ENCODE measurements at regions not wholly inside any gene's neighbourhood (a gene's known extent, or its start where the extent isn't known, plus 50 kb on each side); places are given as distances from the start of the nearest gene placed in this dataset.

DNA sequence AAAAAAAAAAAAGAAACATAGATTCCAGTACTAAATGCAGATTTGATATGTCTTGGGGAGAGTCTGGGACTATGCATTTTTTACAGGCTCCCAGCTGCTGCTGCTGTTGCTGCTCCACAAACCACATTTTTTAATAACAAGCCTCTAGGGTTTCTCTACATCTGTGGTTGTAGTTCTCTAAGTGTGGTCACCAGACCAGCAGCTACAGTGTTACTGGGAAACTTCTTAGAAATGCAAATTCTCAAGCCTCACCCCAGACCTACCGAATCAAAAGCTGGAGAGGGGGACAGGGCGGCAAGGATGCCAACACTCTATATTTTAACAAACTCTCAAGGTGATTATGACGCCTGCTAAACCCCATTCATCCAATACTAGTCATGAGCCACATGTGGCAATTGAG, 293.4 kb upstream of the PTGER4 start:
- no peak overlapping the region for H3K4me3 ChIP-seq
- no peak overlapping the region for H3K27ac ChIP-seq
- TF ChIP-seq, protein P1, sequence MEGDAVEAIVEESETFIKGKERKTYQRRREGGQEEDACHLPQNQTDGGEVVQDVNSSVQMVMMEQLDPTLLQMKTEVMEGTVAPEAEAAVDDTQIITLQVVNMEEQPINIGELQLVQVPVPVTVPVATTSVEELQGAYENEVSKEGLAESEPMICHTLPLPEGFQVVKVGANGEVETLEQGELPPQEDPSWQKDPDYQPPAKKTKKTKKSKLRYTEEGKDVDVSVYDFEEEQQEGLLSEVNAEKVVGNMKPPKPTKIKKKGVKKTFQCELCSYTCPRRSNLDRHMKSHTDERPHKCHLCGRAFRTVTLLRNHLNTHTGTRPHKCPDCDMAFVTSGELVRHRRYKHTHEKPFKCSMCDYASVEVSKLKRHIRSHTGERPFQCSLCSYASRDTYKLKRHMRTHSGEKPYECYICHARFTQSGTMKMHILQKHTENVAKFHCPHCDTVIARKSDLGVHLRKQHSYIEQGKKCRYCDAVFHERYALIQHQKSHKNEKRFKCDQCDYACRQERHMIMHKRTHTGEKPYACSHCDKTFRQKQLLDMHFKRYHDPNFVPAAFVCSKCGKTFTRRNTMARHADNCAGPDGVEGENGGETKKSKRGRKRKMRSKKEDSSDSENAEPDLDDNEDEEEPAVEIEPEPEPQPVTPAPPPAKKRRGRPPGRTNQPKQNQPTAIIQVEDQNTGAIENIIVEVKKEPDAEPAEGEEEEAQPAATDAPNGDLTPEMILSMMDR (IDR thresholded peaks at IDR 0.05) = no peak
- no peak for DNase-seq (ENCODE audit: low spot score)

DNA sequence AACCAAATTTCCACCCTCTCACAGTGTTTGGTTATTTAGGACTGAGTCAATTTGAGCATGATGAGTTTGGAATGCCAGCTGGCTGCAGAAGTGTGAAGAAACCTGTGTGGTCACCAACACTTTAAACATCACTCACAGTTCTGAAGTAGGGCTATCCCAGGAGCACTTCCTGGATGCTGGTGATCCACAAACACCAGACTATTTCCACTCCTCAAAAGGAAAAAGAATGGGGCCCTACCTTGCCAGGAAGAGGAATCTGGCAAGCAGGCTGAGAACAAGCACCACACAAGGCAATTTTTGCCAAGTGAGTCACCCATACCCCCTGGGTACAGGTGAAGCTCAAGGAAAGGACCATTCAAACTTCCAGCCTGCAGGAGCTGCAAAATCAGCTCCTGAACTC, 294.2 kb upstream of the PTGER4 start:
- DNase-seq (ENCODE audit: low spot score) = no peak
- Histone ChIP-seq H3K4me3 (no peak overlapping the region), H3K27ac (no peak overlapping the region)
- TF ChIP-seq, protein P1 (IDR thresholded peaks at IDR 0.05) = no peak

DNA sequence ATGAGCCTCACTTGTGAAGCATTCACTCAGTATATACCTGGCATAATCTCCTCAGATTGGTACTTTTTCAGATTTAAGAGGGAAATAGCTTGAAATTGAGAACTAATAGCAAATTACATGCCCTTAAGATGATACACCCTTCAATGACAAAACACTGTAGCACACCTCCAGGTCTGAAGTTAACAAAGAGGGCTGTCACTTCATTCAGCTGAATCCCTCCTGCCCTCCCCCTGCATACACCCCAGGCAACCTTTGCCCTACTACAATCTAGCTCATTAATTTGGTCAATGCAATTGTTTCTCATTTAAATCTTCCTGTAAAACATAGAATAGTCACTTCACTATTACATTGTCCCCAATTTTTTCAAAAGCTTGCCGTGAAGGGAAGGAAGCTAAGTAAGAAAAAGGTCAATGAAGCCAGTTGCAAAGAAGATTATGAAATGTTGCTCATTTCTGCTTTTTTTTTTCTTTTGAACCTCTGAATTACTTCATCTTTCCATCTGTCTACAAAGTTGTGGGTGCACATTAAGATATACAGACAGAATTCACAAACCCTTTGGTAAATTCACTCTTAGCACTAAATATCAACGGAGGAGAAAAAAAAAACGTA, 294.8 kb upstream of the PTGER4 start:
- Histone ChIP-seq H3K27ac (peak overlapping the region in 1 of 2 donors; percentile 54), H3K4me3 (no peak overlapping the region)
- TF ChIP-seq, protein P1 (IDR thresholded peaks at IDR 0.05) = no peak
- DNase-seq (ENCODE audit: low spot score) = no peak

DNA sequence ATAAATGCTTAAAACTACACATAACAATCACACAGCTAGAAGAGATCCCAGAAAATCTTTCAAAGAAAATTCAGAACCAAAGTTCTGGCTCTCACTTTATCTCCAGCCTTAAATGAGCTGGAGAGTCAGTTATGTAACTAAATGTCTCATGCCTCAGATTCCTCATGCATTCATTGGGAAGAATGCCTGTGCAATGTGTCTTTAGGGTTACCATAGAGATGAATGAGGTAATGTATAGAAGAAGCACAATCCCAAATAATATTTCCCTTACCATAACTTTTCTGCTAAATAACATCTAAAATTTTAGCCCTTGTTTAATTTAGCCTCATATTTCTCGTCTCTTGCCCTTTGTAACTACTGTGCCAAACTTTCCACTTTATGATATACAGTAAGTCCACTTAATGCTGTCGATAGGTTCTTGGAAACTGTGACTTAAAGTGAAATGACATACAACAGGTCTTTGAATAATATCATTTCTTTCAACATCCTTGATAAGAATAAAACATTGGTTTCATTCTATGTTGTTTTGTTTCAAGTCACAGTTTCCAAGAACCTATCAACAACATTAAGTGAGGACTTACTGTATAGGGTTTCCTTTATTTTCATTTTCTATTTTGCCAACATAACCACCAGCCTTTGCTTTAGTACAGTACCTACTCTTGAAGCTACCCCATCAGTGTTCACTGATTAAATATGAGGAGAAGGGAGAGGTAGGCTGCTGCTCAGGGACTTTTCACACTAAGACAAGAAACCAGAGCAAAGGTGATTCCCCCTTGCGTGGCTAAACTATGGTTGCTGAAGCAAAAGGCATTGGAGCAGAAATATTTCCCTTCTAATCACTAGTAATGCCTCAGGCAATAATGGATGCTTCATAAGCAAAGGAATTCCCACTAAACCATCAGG, 295.7 kb upstream of the PTGER4 start:
- TF ChIP-seq, protein P1 (IDR thresholded peaks at IDR 0.05) = no peak
- no peak overlapping the region for H3K4me3 ChIP-seq
- no peak for DNase-seq (ENCODE audit: low spot score)
- H3K27ac ChIP-seq = peak overlapping the region in 1 of 2 donors; percentile 54

DNA sequence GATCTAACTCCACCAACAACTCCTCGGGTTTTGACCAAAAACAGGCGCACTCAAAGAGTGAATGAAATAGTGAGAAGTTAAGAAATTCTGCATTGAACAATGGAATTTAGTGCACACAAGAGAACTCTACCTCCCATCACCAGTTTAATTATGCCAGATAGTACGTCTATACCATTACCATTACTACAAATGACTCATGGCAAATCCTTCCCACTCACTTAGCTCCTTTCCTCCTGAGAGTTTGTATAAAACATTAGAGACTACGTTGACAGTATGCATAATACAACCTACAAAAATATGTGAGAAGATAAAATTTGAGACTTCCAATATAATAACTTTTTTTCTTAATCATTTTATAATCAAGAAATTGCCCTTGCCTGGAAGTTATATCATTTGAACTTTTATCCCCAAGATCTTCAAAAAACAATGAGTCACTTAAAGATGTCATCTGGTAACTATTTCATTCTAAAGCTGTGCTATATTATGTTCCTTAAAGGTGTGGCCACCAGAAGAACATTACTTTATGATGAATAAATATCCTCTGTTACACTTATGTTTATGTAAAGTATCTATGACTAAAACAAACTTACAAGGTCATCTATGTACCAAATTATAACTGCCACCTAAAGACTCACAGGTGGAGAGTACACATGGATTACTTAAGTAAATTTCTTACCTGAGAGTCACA, 297.9 kb upstream of the PTGER4 start:
- no peak overlapping the region for H3K4me3 ChIP-seq
- H3K27ac ChIP-seq = no peak overlapping the region
- TF ChIP-seq, protein P1 (IDR thresholded peaks at IDR 0.05) = no peak
- no peak for DNase-seq (ENCODE audit: low spot score)

DNA sequence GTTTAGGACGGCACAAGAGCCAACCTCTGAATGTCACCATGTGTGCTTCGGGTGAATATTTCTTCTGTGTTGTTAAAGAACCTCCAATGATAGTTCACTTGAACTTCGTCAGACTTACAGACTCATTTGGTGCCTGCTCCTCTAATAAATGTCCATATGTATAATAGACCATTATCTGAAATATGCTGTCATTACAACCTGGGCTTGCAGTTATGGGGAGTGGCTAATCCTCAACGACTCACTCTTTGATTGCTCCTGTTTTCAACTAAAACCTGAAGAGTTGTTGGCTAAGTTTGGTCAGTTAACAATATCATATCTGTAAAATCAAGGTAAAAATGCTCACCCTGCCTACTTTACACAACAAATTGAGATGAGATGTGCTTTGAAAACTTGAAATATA, 298.7 kb upstream of the PTGER4 start:
- TF ChIP-seq, protein P1 (IDR thresholded peaks at IDR 0.05) = no peak
- no peak overlapping the region for H3K4me3 ChIP-seq
- no peak for DNase-seq (ENCODE audit: low spot score)
- H3K27ac ChIP-seq = no peak overlapping the region

Measured in coronary artery (tissue), 2 donors.